ENCODE measurements at regions not wholly inside any gene's neighbourhood (a gene's known extent, or its start where the extent isn't known, plus 50 kb on each side); places are given as distances from the start of the nearest gene placed in this dataset.

DNA sequence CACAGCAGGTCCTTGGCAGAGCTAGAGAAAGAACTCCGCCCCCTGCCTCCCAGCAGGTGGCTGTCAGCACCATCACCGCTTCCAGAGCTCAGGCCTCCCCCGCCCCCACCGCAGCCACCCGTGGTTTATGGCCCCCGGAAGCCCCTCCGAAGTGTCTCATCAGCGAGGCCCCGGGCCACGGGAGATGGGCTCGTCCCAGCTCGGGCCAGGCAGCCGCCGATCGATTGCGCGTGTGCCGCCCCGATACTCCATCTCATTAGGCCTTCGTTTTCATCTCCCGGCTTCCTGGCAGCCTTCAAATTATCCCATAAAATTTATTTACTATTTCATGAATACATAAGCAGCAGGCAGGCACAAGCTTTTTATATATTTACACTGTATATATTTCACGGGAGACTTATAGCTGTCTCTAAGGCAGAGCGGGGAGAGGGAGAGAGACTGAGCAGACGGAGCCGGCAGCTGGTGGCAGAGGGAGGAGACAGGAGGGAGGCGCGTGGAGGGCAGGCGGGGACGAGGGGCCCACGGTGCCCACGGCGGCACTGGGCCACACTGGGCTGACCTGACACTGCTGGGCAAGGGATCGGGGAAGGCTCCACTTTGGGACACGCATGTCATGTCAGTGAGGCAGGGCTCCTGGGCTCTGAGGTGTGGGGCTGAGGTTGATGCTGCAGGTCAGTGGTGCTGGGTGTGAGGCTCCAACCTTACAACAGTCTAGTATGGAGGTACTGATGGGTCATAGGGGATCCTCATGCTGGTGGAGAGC, 241.2 kb downstream of the RBM19 start:
- Histone ChIP-seq H3K79me2 (ENCODE audit: insufficient read depth, low read length) (no peaks in the 10 kb centered on the region), H2AFZ (ENCODE audit: insufficient read depth, low read depth, low read length, poor library complexity, severe bottlenecking) (no peak overlapping the region), H3K27me3 (ENCODE audit: control insufficient read depth in 2 of 2, insufficient read depth in 2 of 2, low read length in 2 of 2) (no peaks in the 10 kb centered on the region), H4K20me1 (ENCODE audit: insufficient read depth, low read length) (no peaks in the 10 kb centered on the region), H3K4me1 (ENCODE audit: control insufficient read depth in 1 of 2, insufficient read depth in 2 of 2, low read length in 2 of 2) (no peaks in the 10 kb centered on the region), H3K4me2 (replicated peaks; ENCODE audit: extremely low read depth, low read length, poor library complexity, severe bottlenecking) (no peak overlapping the region), H3K4me3 (replicated peaks in 1 of 3; ENCODE audit: low read depth in 2 of 3, low read length in 3 of 3) (no peak overlapping the region), H3K9me3 (replicated peaks in 1 of 2; ENCODE audit: control insufficient read depth in 1 of 2, insufficient read depth in 1 of 2, low read length in 2 of 2) (no peaks in the 10 kb centered on the region), H3K9ac (ENCODE audit: insufficient read depth, low read length, poor library complexity, severe bottlenecking) (no peak overlapping the region), H3K36me3 (replicated peaks in 1 of 2; ENCODE audit: control insufficient read depth in 1 of 2, insufficient read depth in 2 of 2, low read length in 2 of 2) (no peaks in the 10 kb centered on the region), H3K27ac (ENCODE audit: low read depth in 1 of 2, low read length in 2 of 2) (no peak overlapping the region)
- intact Hi-C loops (cut with micrococcal nuclease) = no loop called here
- H3K4me3 Mint-ChIP-seq = no peak overlapping the region
- H3K27me3 Mint-ChIP-seq (ENCODE audit: low read depth in 3 of 3) = peaks cover 0 to 11% (median 5%) of the 10 kb centered on the region in 3 donors
- H3K27ac Mint-ChIP-seq = no peak overlapping the region
- TF ChIP-seq, protein P1, sequence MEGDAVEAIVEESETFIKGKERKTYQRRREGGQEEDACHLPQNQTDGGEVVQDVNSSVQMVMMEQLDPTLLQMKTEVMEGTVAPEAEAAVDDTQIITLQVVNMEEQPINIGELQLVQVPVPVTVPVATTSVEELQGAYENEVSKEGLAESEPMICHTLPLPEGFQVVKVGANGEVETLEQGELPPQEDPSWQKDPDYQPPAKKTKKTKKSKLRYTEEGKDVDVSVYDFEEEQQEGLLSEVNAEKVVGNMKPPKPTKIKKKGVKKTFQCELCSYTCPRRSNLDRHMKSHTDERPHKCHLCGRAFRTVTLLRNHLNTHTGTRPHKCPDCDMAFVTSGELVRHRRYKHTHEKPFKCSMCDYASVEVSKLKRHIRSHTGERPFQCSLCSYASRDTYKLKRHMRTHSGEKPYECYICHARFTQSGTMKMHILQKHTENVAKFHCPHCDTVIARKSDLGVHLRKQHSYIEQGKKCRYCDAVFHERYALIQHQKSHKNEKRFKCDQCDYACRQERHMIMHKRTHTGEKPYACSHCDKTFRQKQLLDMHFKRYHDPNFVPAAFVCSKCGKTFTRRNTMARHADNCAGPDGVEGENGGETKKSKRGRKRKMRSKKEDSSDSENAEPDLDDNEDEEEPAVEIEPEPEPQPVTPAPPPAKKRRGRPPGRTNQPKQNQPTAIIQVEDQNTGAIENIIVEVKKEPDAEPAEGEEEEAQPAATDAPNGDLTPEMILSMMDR (IDR thresholded peaks at IDR 0.05) = no peak
- H3K4me1 Mint-ChIP-seq = no peaks in the 10 kb centered on the region
- no peak for DNase-seq
- WGBS (ENCODE audit: insufficient coverage) = 89% methylated on average over 23 of the region's 34 CpGs
- no peaks in the 10 kb centered on the region for H3K36me3 Mint-ChIP-seq
- H3K9me3 Mint-ChIP-seq = peaks cover 0 to 7% (median 0%) of the 10 kb centered on the region in 7 donors

DNA sequence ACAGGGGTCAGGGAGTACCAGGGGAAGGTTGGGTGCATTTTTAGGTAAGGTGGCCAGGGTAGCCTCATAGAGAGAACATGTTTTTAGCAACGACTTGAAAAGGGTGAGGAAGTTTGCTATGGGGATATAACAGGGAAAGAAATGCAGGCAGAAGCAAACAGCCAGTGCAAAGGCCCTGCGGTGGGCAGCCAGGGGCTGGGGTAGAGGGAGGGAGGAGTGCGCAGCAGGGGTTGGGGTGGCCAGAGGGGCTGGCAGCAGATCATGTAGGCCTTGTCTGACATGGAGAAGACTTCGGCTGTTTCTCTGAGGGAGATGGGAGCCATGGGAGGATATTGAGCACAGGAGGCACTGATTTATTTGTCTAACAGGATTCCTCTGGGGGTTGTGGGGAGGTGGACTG, 242.5 kb downstream of the RBM19 start:
- H3K36me3 ChIP-seq (replicated peaks in 1 of 2; ENCODE audit: control insufficient read depth in 1 of 2, insufficient read depth in 2 of 2, low read length in 2 of 2) = no peaks in the 10 kb centered on the region
- no peaks in the 10 kb centered on the region for H3K27me3 ChIP-seq (ENCODE audit: control insufficient read depth in 2 of 2, insufficient read depth in 2 of 2, low read length in 2 of 2)
- no peak overlapping the region for H3K4me2 ChIP-seq (replicated peaks; ENCODE audit: extremely low read depth, low read length, poor library complexity, severe bottlenecking)
- TF ChIP-seq, protein P1 (IDR thresholded peaks at IDR 0.05) = no peak
- H3K4me3 ChIP-seq (replicated peaks in 1 of 3; ENCODE audit: low read depth in 2 of 3, low read length in 3 of 3) = no peak overlapping the region
- H2AFZ ChIP-seq (ENCODE audit: insufficient read depth, low read depth, low read length, poor library complexity, severe bottlenecking) = no peak overlapping the region
- Mint-ChIP-seq H3K27me3 (ENCODE audit: low read depth in 3 of 3) (peaks cover 0 to 13% (median 5%) of the 10 kb centered on the region in 3 donors), H3K4me3 (no peak overlapping the region), H3K27ac (no peak overlapping the region), H3K9me3 (peaks cover 0 to 7% (median 0%) of the 10 kb centered on the region in 7 donors), H3K4me1 (no peaks in the 10 kb centered on the region), H3K36me3 (no peaks in the 10 kb centered on the region)
- no peak overlapping the region for H3K27ac ChIP-seq (ENCODE audit: low read depth in 1 of 2, low read length in 2 of 2)
- H3K4me1 ChIP-seq (ENCODE audit: control insufficient read depth in 1 of 2, insufficient read depth in 2 of 2, low read length in 2 of 2) = no peaks in the 10 kb centered on the region
- H3K79me2 ChIP-seq (ENCODE audit: insufficient read depth, low read length) = no peaks in the 10 kb centered on the region
- 84% methylated on average over 4 of the region's 4 CpGs for WGBS (ENCODE audit: insufficient coverage)
- H3K9me3 ChIP-seq (replicated peaks in 1 of 2; ENCODE audit: control insufficient read depth in 1 of 2, insufficient read depth in 1 of 2, low read length in 2 of 2) = no peaks in the 10 kb centered on the region
- intact Hi-C loops (cut with micrococcal nuclease) = no loop called here
- no peaks in the 10 kb centered on the region for H4K20me1 ChIP-seq (ENCODE audit: insufficient read depth, low read length)
- DNase-seq = no peak
- no peak overlapping the region for H3K9ac ChIP-seq (ENCODE audit: insufficient read depth, low read length, poor library complexity, severe bottlenecking)

All from CD14-positive monocyte (primary cell).